ENCODE measurements at regions not wholly inside any gene's neighbourhood (a gene's known extent, or its start where the extent isn't known, plus 50 kb on each side); places are given as distances from the start of the nearest gene placed in this dataset.

GRCh38 chr2:237012004-237012403 lies 73.7 kb upstream of the COPS8 start:
- TF ChIP-seq SMC3 (conservative IDR thresholded peaks at IDR 0.05; ENCODE audit: poor library complexity), result no peak
- no peak for TF ChIP-seq TAF1 (IDR thresholded peaks at IDR 0.05; ENCODE audit: low read depth)
- TF ChIP-seq CTCF (IDR thresholded peaks at IDR 0.05; ENCODE audit: poor library complexity, severe bottlenecking), result no peak
- no peak for TF ChIP-seq EP300 (conservative IDR thresholded peaks at IDR 0.05; ENCODE audit: poor library complexity, severe bottlenecking)
- no peak for TF ChIP-seq EZH2 (IDR thresholded peaks at IDR 0.05; ENCODE audit: borderline replicate concordance, insufficient read depth, low read length, poor library complexity, severe bottlenecking)
- no peak for TF ChIP-seq REST (IDR thresholded peaks at IDR 0.05; ENCODE audit: borderline replicate concordance)

All from neural cell (in vitro differentiated cells).